ENCODE measurements at regions not wholly inside any gene's neighbourhood (a gene's known extent, or its start where the extent isn't known, plus 50 kb on each side); places are given as distances from the start of the nearest gene placed in this dataset.

DNA sequence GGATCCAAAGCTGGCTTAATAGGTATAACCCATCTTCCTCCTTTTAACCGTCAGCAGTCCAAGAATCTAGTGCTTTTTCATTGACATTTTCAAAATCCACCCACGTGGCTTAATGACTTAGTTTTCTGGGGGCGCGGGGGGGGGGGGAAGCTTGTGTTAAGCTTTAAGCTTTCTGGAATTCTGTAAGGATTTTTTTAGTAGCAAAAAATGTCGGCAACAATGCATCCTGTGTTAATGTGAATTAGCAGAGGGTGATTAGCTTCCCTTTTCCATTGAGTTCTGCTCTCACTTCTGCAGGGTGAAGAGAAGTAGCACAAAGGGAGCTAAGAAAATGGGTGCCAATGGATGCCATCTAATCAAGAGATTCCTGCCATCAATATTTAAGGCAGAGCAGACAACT lies 348.2 kb downstream of the SAMD5 start:
- TF ChIP-seq, protein P1, sequence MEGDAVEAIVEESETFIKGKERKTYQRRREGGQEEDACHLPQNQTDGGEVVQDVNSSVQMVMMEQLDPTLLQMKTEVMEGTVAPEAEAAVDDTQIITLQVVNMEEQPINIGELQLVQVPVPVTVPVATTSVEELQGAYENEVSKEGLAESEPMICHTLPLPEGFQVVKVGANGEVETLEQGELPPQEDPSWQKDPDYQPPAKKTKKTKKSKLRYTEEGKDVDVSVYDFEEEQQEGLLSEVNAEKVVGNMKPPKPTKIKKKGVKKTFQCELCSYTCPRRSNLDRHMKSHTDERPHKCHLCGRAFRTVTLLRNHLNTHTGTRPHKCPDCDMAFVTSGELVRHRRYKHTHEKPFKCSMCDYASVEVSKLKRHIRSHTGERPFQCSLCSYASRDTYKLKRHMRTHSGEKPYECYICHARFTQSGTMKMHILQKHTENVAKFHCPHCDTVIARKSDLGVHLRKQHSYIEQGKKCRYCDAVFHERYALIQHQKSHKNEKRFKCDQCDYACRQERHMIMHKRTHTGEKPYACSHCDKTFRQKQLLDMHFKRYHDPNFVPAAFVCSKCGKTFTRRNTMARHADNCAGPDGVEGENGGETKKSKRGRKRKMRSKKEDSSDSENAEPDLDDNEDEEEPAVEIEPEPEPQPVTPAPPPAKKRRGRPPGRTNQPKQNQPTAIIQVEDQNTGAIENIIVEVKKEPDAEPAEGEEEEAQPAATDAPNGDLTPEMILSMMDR (IDR thresholded peaks at IDR 0.05; ENCODE audit: low read length), result no peak
- TF ChIP-seq EZH2 (IDR thresholded peaks at IDR 0.05; ENCODE audit: borderline replicate concordance, low read length), result no peak

Measured in OCI-LY1 (cell line).